ENCODE measurements at regions not wholly inside any gene's neighbourhood (a gene's known extent, or its start where the extent isn't known, plus 50 kb on each side); places are given as distances from the start of the nearest gene placed in this dataset.

- no peak overlapping the region for H3K4me3 Mint-ChIP-seq
- no peak overlapping the region for H3K27ac Mint-ChIP-seq
These were observed 417.9 kb upstream of the GCFC2 start for GRCh38 chr2:76128622-76129021.

GRCh38 chr2:76120176-76120575 lies 409.5 kb upstream of the GCFC2 start:
- Mint-ChIP-seq H3K27me3 (no peaks in the 10 kb centered on the region), H3K4me1 (no peaks in the 10 kb centered on the region), H3K27ac (no peak overlapping the region), H3K4me3 (no peak overlapping the region), H3K36me3 (no peaks in the 10 kb centered on the region), H3K9me3 (peaks cover 10% of the 10 kb centered on the region)
- no peak for DNase-seq

More at GRCh38 chr2:76128622-76129021, 417.9 kb upstream of the GCFC2 start:
- Mint-ChIP-seq H3K4me1 (no peaks in the 10 kb centered on the region), H3K9me3 (no peaks in the 10 kb centered on the region), H3K36me3 (no peaks in the 10 kb centered on the region), H3K27me3 (no peaks in the 10 kb centered on the region)
- DNase-seq, result no peak

- Mint-ChIP-seq H3K4me3 (no peak overlapping the region), H3K27me3 (no peaks in the 10 kb centered on the region), H3K9me3 (peaks cover 3% of the 10 kb centered on the region), H3K27ac (no peak overlapping the region), H3K4me1 (no peaks in the 10 kb centered on the region), H3K36me3 (no peaks in the 10 kb centered on the region)
- no peak for DNase-seq
These were observed 379.0 kb upstream of the GCFC2 start for GRCh38 chr2:76089683-76090082.

- no peaks in the 10 kb centered on the region for H3K9me3 Mint-ChIP-seq
- DNase-seq, result no peak
- no peak overlapping the region for H3K4me3 Mint-ChIP-seq
- H3K36me3 Mint-ChIP-seq, result no peaks in the 10 kb centered on the region
- H3K27ac Mint-ChIP-seq, result no peak overlapping the region
- no peaks in the 10 kb centered on the region for H3K27me3 Mint-ChIP-seq
- H3K4me1 Mint-ChIP-seq, result no peaks in the 10 kb centered on the region
These were observed 372.5 kb upstream of the GCFC2 start for GRCh38 chr2:76083248-76083647.

GRCh38 chr2:76082509-76082908 lies 371.8 kb upstream of the GCFC2 start:
- no peaks in the 10 kb centered on the region for H3K4me1 Mint-ChIP-seq
- DNase-seq, result no peak
- no peaks in the 10 kb centered on the region for H3K27me3 Mint-ChIP-seq
- no peaks in the 10 kb centered on the region for H3K9me3 Mint-ChIP-seq
- no peak overlapping the region for H3K27ac Mint-ChIP-seq
- H3K36me3 Mint-ChIP-seq, result no peaks in the 10 kb centered on the region
- no peak overlapping the region for H3K4me3 Mint-ChIP-seq

- no peak overlapping the region for H3K27ac Mint-ChIP-seq
- H3K27me3 Mint-ChIP-seq, result no peaks in the 10 kb centered on the region
- H3K4me1 Mint-ChIP-seq, result no peaks in the 10 kb centered on the region
- no peak overlapping the region for H3K4me3 Mint-ChIP-seq
- H3K9me3 Mint-ChIP-seq, result no peaks in the 10 kb centered on the region
- no peaks in the 10 kb centered on the region for H3K36me3 Mint-ChIP-seq
- no peak for DNase-seq
These were observed 369.4 kb upstream of the GCFC2 start for GRCh38 chr2:76080154-76080553.

GRCh38 chr2:76075126-76075525 lies 364.4 kb upstream of the GCFC2 start:
- Mint-ChIP-seq H3K9me3 (peaks cover 2% of the 10 kb centered on the region), H3K27ac (no peak overlapping the region)

GRCh38 chr2:76073992-76074604 lies 363.4 kb upstream of the GCFC2 start:
- DNase-seq, result no peak
- H3K36me3 Mint-ChIP-seq, result no peaks in the 10 kb centered on the region
- no peak overlapping the region for H3K4me3 Mint-ChIP-seq
- no peaks in the 10 kb centered on the region for H3K27me3 Mint-ChIP-seq
- peaks cover 6% of the 10 kb centered on the region for H3K9me3 Mint-ChIP-seq
- H3K4me1 Mint-ChIP-seq, result no peaks in the 10 kb centered on the region
- H3K27ac Mint-ChIP-seq, result no peak overlapping the region

More at GRCh38 chr2:76075126-76075525, 364.4 kb upstream of the GCFC2 start:
- DNase-seq, result no peak
- Mint-ChIP-seq H3K27me3 (no peaks in the 10 kb centered on the region), H3K36me3 (no peaks in the 10 kb centered on the region), H3K4me3 (no peak overlapping the region), H3K4me1 (no peaks in the 10 kb centered on the region)

- DNase-seq, result no peak
- Mint-ChIP-seq H3K27me3 (no peaks in the 10 kb centered on the region), H3K9me3 (peaks cover 12% of the 10 kb centered on the region), H3K27ac (no peak overlapping the region), H3K4me1 (no peaks in the 10 kb centered on the region), H3K4me3 (no peak overlapping the region), H3K36me3 (no peaks in the 10 kb centered on the region)
These were observed 339.5 kb upstream of the GCFC2 start for GRCh38 chr2:76050196-76050595.

- no peaks in the 10 kb centered on the region for H3K36me3 Mint-ChIP-seq
- H3K9me3 Mint-ChIP-seq, result peaks cover 11% of the 10 kb centered on the region
- no peak overlapping the region for H3K4me3 Mint-ChIP-seq
- H3K27ac Mint-ChIP-seq, result no peak overlapping the region
- H3K4me1 Mint-ChIP-seq, result no peaks in the 10 kb centered on the region
- DNase-seq, result no peak
- H3K27me3 Mint-ChIP-seq, result no peaks in the 10 kb centered on the region
These were observed 334.0 kb upstream of the GCFC2 start for GRCh38 chr2:76044701-76045100.

GRCh38 chr2:76039505-76039904 lies 328.8 kb upstream of the GCFC2 start:
- Mint-ChIP-seq H3K27me3 (no peaks in the 10 kb centered on the region), H3K36me3 (no peaks in the 10 kb centered on the region), H3K9me3 (peaks cover 4% of the 10 kb centered on the region), H3K27ac (no peak overlapping the region), H3K4me3 (no peak overlapping the region), H3K4me1 (no peaks in the 10 kb centered on the region)
- DNase-seq, result no peak

GRCh38 chr2:76027761-76028160 lies 317.0 kb upstream of the GCFC2 start:
- no peak for DNase-seq
- H3K9me3 Mint-ChIP-seq, result peaks cover 15% of the 10 kb centered on the region
- no peaks in the 10 kb centered on the region for H3K4me1 Mint-ChIP-seq
- H3K36me3 Mint-ChIP-seq, result no peaks in the 10 kb centered on the region
- no peaks in the 10 kb centered on the region for H3K27me3 Mint-ChIP-seq
- no peak overlapping the region for H3K4me3 Mint-ChIP-seq
- no peak overlapping the region for H3K27ac Mint-ChIP-seq

GRCh38 chr2:76019128-76019527 lies 308.4 kb upstream of the GCFC2 start:
- H3K4me1 Mint-ChIP-seq, result no peaks in the 10 kb centered on the region
- H3K27me3 Mint-ChIP-seq, result no peaks in the 10 kb centered on the region
- DNase-seq, result no peak
- no peak overlapping the region for H3K27ac Mint-ChIP-seq
- H3K4me3 Mint-ChIP-seq, result no peak overlapping the region
- H3K36me3 Mint-ChIP-seq, result no peaks in the 10 kb centered on the region
- peaks cover 6% of the 10 kb centered on the region for H3K9me3 Mint-ChIP-seq

- no peaks in the 10 kb centered on the region for H3K9me3 Mint-ChIP-seq
- H3K27ac Mint-ChIP-seq, result no peak overlapping the region
- no peaks in the 10 kb centered on the region for H3K27me3 Mint-ChIP-seq
- no peak for DNase-seq
- H3K36me3 Mint-ChIP-seq, result no peaks in the 10 kb centered on the region
- no peak overlapping the region for H3K4me3 Mint-ChIP-seq
- no peaks in the 10 kb centered on the region for H3K4me1 Mint-ChIP-seq
These were observed 298.8 kb upstream of the GCFC2 start for GRCh38 chr2:76009484-76009883.

- Mint-ChIP-seq H3K27ac (no peak overlapping the region), H3K4me3 (no peak overlapping the region), H3K4me1 (no peaks in the 10 kb centered on the region), H3K27me3 (no peaks in the 10 kb centered on the region), H3K36me3 (no peaks in the 10 kb centered on the region), H3K9me3 (no peaks in the 10 kb centered on the region)
- DNase-seq, result no peak
These were observed 297.4 kb upstream of the GCFC2 start for GRCh38 chr2:76008001-76008702.

- no peak overlapping the region for H3K4me3 Mint-ChIP-seq
These were observed 289.7 kb upstream of the GCFC2 start for GRCh38 chr2:76000425-76000824.

More at GRCh38 chr2:76000425-76000824, 289.7 kb upstream of the GCFC2 start:
- H3K9me3 Mint-ChIP-seq, result no peaks in the 10 kb centered on the region
- H3K36me3 Mint-ChIP-seq, result no peaks in the 10 kb centered on the region
- DNase-seq, result no peak
- no peak overlapping the region for H3K27ac Mint-ChIP-seq
- no peaks in the 10 kb centered on the region for H3K27me3 Mint-ChIP-seq
- no peaks in the 10 kb centered on the region for H3K4me1 Mint-ChIP-seq

Measured in activated naive CD8-positive, alpha-beta T cell treated with anti-CD3 and anti-CD28 coated beads for 36 hours (primary cell).